BLaER1 (cell line): ENCODE measurements at regions not wholly inside any gene's neighbourhood (a gene's known extent, or its start where the extent isn't known, plus 50 kb on each side); places are given as distances from the start of the nearest gene placed in this dataset.

ENCODE experiments used
- H3K27ac ChIP-seq: shearing (Covaris generic); formaldehyde crosslinking; 2 replicates; pipeline ENCODE4 v1.8.1; 2022
- H3K27me3 ChIP-seq: shearing (Covaris generic); formaldehyde crosslinking; 2 replicates; pipeline ENCODE4 v1.8.1; 2022
- H3K36me3 ChIP-seq: shearing (Covaris generic); formaldehyde crosslinking; 2 replicates; pipeline ENCODE4 v1.8.1; 2022
- H3K4me1 ChIP-seq: shearing (Covaris generic); formaldehyde crosslinking; 2 replicates; pipeline ENCODE4 v1.8.1; 2022
- H3K4me2 ChIP-seq: shearing (Covaris generic); formaldehyde crosslinking; 2 replicates; pipeline ENCODE4 v1.8.1; 2022
- H3K4me3 ChIP-seq: shearing (Covaris generic); formaldehyde crosslinking; 2 replicates; pipeline ENCODE4 v1.8.1; 2022
- H3K9ac ChIP-seq: shearing (Covaris generic); formaldehyde crosslinking; 2 replicates; pipeline ENCODE4 v1.8.1; 2022
- H3K9me3 ChIP-seq: shearing (Covaris generic); formaldehyde crosslinking; 2 replicates; pipeline ENCODE4 v1.8.1; 2022
- H4K20me1 ChIP-seq: shearing (Covaris generic); formaldehyde crosslinking; 2 replicates; pipeline ENCODE4 v1.8.1; 2022
- Cebpa-rat ChIP-seq: shearing (Covaris generic); IDR thresholded peaks from 2 replicates; pipeline ENCODE4 v1.8.1; 2022

GRCh38 chr4:122293374-122294365, 85.1 kb upstream of the ADAD1 start:
- Histone ChIP-seq H4K20me1 (no peaks in the 10 kb centered on the region), H3K9me3 (no peaks in the 10 kb centered on the region), H3K27ac (no peak overlapping the region), H3K4me1 (no peaks in the 10 kb centered on the region), H3K4me2 (no peak overlapping the region), H3K36me3 (peaks cover 40% of the 10 kb centered on the region), H3K9ac (no peak overlapping the region), H3K27me3 (no peaks in the 10 kb centered on the region), H3K4me3 (no peak overlapping the region)
- TF ChIP-seq Cebpa-rat = no peak

- H3K4me3 ChIP-seq = no peak overlapping the region
- H3K27ac ChIP-seq = no peak overlapping the region
- H3K9me3 ChIP-seq = no peaks in the 10 kb centered on the region
- no peak overlapping the region for H3K4me2 ChIP-seq
- TF ChIP-seq Cebpa-rat = no peak
- no peaks in the 10 kb centered on the region for H3K4me1 ChIP-seq
- H3K27me3 ChIP-seq = no peaks in the 10 kb centered on the region
- no peaks in the 10 kb centered on the region for H4K20me1 ChIP-seq
- no peak overlapping the region for H3K9ac ChIP-seq
- H3K36me3 ChIP-seq = peaks cover 23% of the 10 kb centered on the region
These were observed 81.1 kb upstream of the ADAD1 start for GRCh38 chr4:122297694-122298093.

GRCh38 chr4:122300776-122301175, 78.0 kb upstream of the ADAD1 start:
- Histone ChIP-seq H3K27ac (no peak overlapping the region), H4K20me1 (no peaks in the 10 kb centered on the region), H3K27me3 (no peaks in the 10 kb centered on the region), H3K4me2 (no peak overlapping the region), H3K4me3 (no peak overlapping the region), H3K4me1 (no peaks in the 10 kb centered on the region), H3K36me3 (peaks cover 12% of the 10 kb centered on the region), H3K9ac (no peak overlapping the region), H3K9me3 (no peaks in the 10 kb centered on the region)
- no peak for TF ChIP-seq Cebpa-rat

- Histone ChIP-seq H3K36me3 (peaks cover 20% of the 10 kb centered on the region), H3K4me2 (no peak overlapping the region), H3K9ac (no peak overlapping the region), H3K27ac (no peak overlapping the region), H3K9me3 (no peaks in the 10 kb centered on the region), H3K27me3 (no peaks in the 10 kb centered on the region), H3K4me3 (no peak overlapping the region), H3K4me1 (no peaks in the 10 kb centered on the region), H4K20me1 (no peaks in the 10 kb centered on the region)
- no peak for TF ChIP-seq Cebpa-rat
These were observed 73.0 kb upstream of the ADAD1 start for GRCh38 chr4:122305853-122306252.

- Histone ChIP-seq H4K20me1 (no peaks in the 10 kb centered on the region), H3K36me3 (peaks cover 20% of the 10 kb centered on the region), H3K4me3 (no peak overlapping the region), H3K27me3 (no peaks in the 10 kb centered on the region), H3K9me3 (no peaks in the 10 kb centered on the region), H3K27ac (no peak overlapping the region), H3K4me2 (no peak overlapping the region), H3K4me1 (no peaks in the 10 kb centered on the region), H3K9ac (no peak overlapping the region)
- TF ChIP-seq Cebpa-rat = no peak
These were observed 68.7 kb upstream of the ADAD1 start for GRCh38 chr4:122309988-122310626.

DNA sequence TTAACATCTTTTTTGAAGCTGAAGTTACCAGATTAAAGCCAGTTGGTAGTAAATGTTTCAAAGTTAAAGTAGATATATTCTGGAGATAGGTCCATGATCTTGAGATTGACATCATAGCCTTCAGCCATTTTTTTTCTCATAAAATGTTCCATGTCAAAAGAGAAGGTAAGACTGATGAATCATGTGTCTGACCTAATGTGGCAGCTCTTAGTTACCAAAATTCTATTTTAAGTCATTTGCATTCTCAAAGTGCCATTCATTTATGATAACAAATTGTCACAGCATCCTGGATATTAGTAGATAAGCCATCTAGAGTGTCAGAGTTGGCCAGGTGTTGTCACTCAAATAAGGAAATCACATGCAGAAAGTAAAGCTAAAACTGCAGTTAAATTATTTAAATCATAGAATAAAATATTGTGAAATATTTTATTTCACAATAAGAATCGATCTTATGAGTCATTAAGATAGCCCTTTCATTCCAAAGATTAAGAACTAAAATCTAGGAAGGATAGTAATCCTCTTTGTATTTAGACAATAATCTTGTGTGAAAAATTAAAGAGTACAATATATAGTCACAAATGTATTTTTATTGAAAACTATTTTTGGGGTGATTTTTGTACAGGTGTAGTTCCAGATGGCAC, 65.7 kb upstream of the ADAD1 start:
- Histone ChIP-seq H3K27ac (no peak overlapping the region), H3K9ac (no peak overlapping the region), H3K27me3 (no peaks in the 10 kb centered on the region), H3K4me1 (no peaks in the 10 kb centered on the region), H3K9me3 (no peaks in the 10 kb centered on the region), H3K4me3 (no peak overlapping the region), H3K4me2 (no peak overlapping the region), H3K36me3 (peaks cover 41% of the 10 kb centered on the region), H4K20me1 (no peaks in the 10 kb centered on the region)
- TF ChIP-seq Cebpa-rat = no peak

GRCh38 chr4:122326908-122327307, 51.9 kb upstream of the ADAD1 start:
- Histone ChIP-seq H3K9me3 (no peaks in the 10 kb centered on the region), H3K27me3 (no peaks in the 10 kb centered on the region), H3K27ac (no peak overlapping the region), H3K36me3 (peaks cover 26% of the 10 kb centered on the region), H4K20me1 (no peaks in the 10 kb centered on the region), H3K9ac (no peak overlapping the region), H3K4me3 (no peak overlapping the region), H3K4me2 (no peak overlapping the region), H3K4me1 (no peaks in the 10 kb centered on the region)
- no peak for TF ChIP-seq Cebpa-rat

- H3K4me1 ChIP-seq = no peaks in the 10 kb centered on the region
These were observed 49.9 kb upstream of the ADAD1 start for GRCh38 chr4:122328893-122329292.

More at GRCh38 chr4:122328893-122329292, 49.9 kb upstream of the ADAD1 start:
- H3K4me2 ChIP-seq = no peak overlapping the region
- H3K9ac ChIP-seq = no peak overlapping the region
- H4K20me1 ChIP-seq = no peaks in the 10 kb centered on the region
- H3K27ac ChIP-seq = no peak overlapping the region
- TF ChIP-seq Cebpa-rat = no peak
- no peak overlapping the region for H3K4me3 ChIP-seq
- H3K27me3 ChIP-seq = no peaks in the 10 kb centered on the region
- no peaks in the 10 kb centered on the region for H3K9me3 ChIP-seq
- H3K36me3 ChIP-seq = peaks cover 23% of the 10 kb centered on the region
